GM06990 (cell line): ENCODE measurements at regions not wholly inside any gene's neighbourhood (a gene's known extent, or its start where the extent isn't known, plus 50 kb on each side); places are given as distances from the start of the nearest gene placed in this dataset.

Source experiments
- DNase-seq: peaks from one replicate; pipeline ENCODE4 v3.0.0-alpha.2; 2011; ENCODE audit not compliant: insufficient read length; ENCODE audit errors: extremely low read depth
- H3K27me3 ChIP-seq: replicated peaks from 2 replicates; pipeline ENCODE4 v1.6.0; 2011; ENCODE audit warnings: low read length; ENCODE audit not compliant: control insufficient read depth, insufficient read depth
- H3K36me3 ChIP-seq: 2 replicates; pipeline ENCODE4 v1.5.1; 2011; ENCODE audit warnings: low read length; ENCODE audit not compliant: control insufficient read depth, insufficient read depth
- H3K4me3 ChIP-seq: replicated peaks from 2 replicates; pipeline ENCODE4 v1.5.1; 2011; ENCODE audit warnings: low read depth, mild to moderate bottlenecking, control low read depth, low read length
- CTCF ChIP-seq: IDR thresholded peaks from 2 replicates; pipeline ENCODE4 v1.5.1; 2011; ENCODE audit warnings: low read length, control low read depth, mild to moderate bottlenecking, inconsistent platforms; ENCODE audit not compliant: insufficient read depth, poor library complexity, severe bottlenecking

GRCh38 chr4:89575840-89576239 is 261.1 kb downstream of the SNCA start:
- TF ChIP-seq CTCF, result no peak
- DNase-seq, result no peak
- no peaks in the 10 kb centered on the region for H3K27me3 ChIP-seq
- no peak overlapping the region for H3K4me3 ChIP-seq
- H3K36me3 ChIP-seq, result no peaks in the 10 kb centered on the region

- no peak for TF ChIP-seq CTCF
- no peak for DNase-seq
- Histone ChIP-seq H3K27me3 (no peaks in the 10 kb centered on the region), H3K36me3 (no peaks in the 10 kb centered on the region), H3K4me3 (no peak overlapping the region)
Measured at GRCh38 chr4:89574176-89574575, 262.8 kb downstream of the SNCA start.

- TF ChIP-seq CTCF, result no peak
- H3K36me3 ChIP-seq, result no peaks in the 10 kb centered on the region
- DNase-seq, result no peak
- H3K4me3 ChIP-seq, result no peak overlapping the region
- H3K27me3 ChIP-seq, result no peaks in the 10 kb centered on the region
Measured at GRCh38 chr4:89573656-89574055, 263.3 kb downstream of the SNCA start.

GRCh38 chr4:89572224-89572858 is 264.6 kb downstream of the SNCA start:
- H3K36me3 ChIP-seq, result no peaks in the 10 kb centered on the region
- DNase-seq, result no peak
- TF ChIP-seq CTCF, result no peak
- no peak overlapping the region for H3K4me3 ChIP-seq
- no peaks in the 10 kb centered on the region for H3K27me3 ChIP-seq

- DNase-seq, result no peak
- Histone ChIP-seq H3K36me3 (no peaks in the 10 kb centered on the region), H3K27me3 (no peaks in the 10 kb centered on the region), H3K4me3 (no peak overlapping the region)
- TF ChIP-seq CTCF, result no peak
Measured at GRCh38 chr4:89570931-89571330, 263.3 kb upstream of the GPRIN3 start.

GRCh38 chr4:89567936-89568335 is 260.3 kb upstream of the GPRIN3 start:
- Histone ChIP-seq H3K4me3 (no peak overlapping the region), H3K36me3 (no peaks in the 10 kb centered on the region), H3K27me3 (no peaks in the 10 kb centered on the region)
- DNase-seq, result no peak
- no peak for TF ChIP-seq CTCF
